AG09309 (cell line): ENCODE measurements at regions not wholly inside any gene's neighbourhood (a gene's known extent, or its start where the extent isn't known, plus 50 kb on each side); places are given as distances from the start of the nearest gene placed in this dataset.

Experiments
- DNase-seq: peaks from one replicate; pipeline ENCODE4 v3.0.0-alpha.2; 2010; ENCODE audit warnings: low read depth
- H3K4me3 ChIP-seq: 2 replicates; pipeline ENCODE4 v1.5.1; 2011; ENCODE audit warnings: mild to moderate bottlenecking, low read depth, low read length, moderate library complexity; ENCODE audit not compliant: control insufficient read depth
- CTCF ChIP-seq: IDR thresholded peaks from 2 replicates; pipeline ENCODE4 v1.5.1; 2011; ENCODE audit warnings: mild to moderate bottlenecking, low read depth, low read length, inconsistent platforms; ENCODE audit not compliant: insufficient read depth, control insufficient read depth; ENCODE audit errors: missing control alignments

DNA sequence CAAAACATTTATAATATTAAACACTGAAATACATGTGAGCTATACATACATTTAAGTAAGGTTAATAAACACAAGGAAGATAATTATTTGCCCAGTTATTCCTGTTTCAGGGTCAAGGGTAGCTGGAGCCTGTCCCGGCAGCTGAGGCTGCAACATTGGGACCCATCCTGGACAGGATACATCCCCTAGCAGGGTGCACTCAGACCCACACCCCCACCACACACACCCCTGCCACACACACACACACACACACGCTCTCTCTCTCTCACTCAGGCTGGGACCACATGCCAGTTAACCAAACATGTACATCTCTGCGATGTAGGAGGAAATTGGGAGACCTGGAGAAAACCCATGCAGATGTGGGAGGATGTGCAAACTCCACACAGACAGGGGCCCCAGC is 112.6 kb upstream of the TMCC3 start:
- TF ChIP-seq CTCF, result no peak
- DNase-seq, result no peak
- no peak overlapping the region for H3K4me3 ChIP-seq

GRCh38 chr12:94762259-94762942 is 112.0 kb upstream of the TMCC3 start:
- DNase-seq, result no peak
- no peak overlapping the region for H3K4me3 ChIP-seq
- no peak for TF ChIP-seq CTCF

GRCh38 chr12:94761559-94761958 is 111.2 kb upstream of the TMCC3 start:
- no peak for TF ChIP-seq CTCF
- DNase-seq, result peak; percentile 52
- no peak overlapping the region for H3K4me3 ChIP-seq

DNA sequence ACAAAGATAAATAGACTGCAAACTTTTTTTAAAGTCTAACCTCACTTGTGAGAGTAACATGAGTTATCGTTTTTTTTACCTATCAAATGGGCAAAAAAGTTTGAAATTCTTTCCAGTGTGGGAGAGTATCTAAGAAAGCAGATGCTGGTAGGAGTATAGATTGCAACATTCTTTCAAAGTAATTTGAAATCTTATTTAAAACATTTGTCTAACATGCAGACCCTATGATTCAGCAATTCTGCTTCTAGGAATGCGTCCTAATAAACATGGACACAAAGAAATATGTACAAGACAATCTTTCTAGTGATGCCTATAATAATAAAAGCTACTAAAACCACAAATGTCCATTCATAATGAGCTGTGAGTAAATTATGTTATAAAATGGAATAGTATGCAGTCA is 110.4 kb upstream of the TMCC3 start:
- no peak for DNase-seq
- H3K4me3 ChIP-seq, result no peak overlapping the region
- no peak for TF ChIP-seq CTCF

DNA sequence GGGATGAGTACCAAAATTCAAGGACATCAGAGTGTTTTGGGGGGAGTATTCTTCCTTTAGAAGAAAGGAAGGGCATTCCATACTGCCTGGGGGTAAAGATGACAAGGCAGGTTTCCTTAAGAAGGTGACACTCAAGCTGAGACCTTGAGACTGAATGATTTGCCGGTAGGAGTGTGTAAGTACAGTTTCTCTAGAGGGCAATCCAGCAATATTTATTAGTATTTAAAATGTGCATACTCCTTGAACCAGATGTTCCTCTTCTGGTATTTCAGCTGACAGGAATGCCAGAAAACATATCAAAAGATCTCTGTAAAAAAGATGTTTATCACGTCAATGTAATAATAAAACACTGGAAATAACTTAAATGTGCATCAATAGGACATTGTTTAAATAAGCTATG is 106.4 kb upstream of the TMCC3 start:
- no peak for DNase-seq
- no peak for TF ChIP-seq CTCF

DNA sequence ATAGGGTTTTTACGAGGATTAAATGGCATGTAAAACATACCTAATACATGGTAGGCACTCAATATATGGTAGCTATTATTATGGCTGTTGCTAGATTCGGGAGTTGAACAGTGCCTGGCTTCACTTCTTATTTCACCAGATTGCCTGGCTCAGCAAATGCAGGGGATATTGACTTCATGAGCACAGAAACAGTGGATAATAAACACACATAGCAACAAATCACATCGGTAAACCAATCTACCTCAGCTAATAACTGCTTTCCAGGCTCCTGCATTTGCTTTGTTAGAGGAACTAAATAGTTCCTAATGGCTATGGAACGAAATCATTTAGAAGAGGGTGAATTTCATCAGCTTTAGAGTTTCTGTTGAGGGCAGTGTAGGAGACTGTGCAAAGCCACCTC is 105.2 kb upstream of the TMCC3 start:
- DNase-seq, result no peak
- no peak overlapping the region for H3K4me3 ChIP-seq
- TF ChIP-seq CTCF, result no peak

More for the DNA sequence above, 106.4 kb upstream of the TMCC3 start:
- H3K4me3 ChIP-seq, result no peak overlapping the region
